Gastrocnemius medialis (tissue), 4 donors: ENCODE measurements at regions not wholly inside any gene's neighbourhood (a gene's known extent, or its start where the extent isn't known, plus 50 kb on each side); places are given as distances from the start of the nearest gene placed in this dataset.
"Not testable (repeated sequence)": the region's sequence is repeated elsewhere in the genome, so short reads cannot be mapped to it uniquely, and the experiment has no call there.

Experiments
- ATAC-seq, 2 donors: fragments of 150-250 bp; one replicate each; pipeline ENCODE4 v1.9.1; 2016
- DNase-seq, 2 donors: peaks; one replicate each; pipeline ENCODE4 v3.0.0-alpha.2; 2019
- H3K27ac ChIP-seq, 4 donors: fragments of 200-600 bp; sonication (generic); 1 replicate in 1 of 4; 2 replicates in 3 of 4; pipeline ENCODE4 v1.5.1; 2016 to 2018; ENCODE audit warnings: mild to moderate bottlenecking in 2 of 4, moderate library complexity in 1 of 4
- H3K27me3 ChIP-seq, 3 donors: fragments of 200-600 bp; sonication (generic) in 2 of 3; 1 replicate in 1 of 3; 2 replicates in 2 of 3; pipeline versions ENCODE4 v1.5.1 to v1.6.0; 2016 to 2019; ENCODE audit warnings: mild to moderate bottlenecking in 1 of 3, moderate library complexity in 1 of 3
- H3K36me3 ChIP-seq, 2 donors: fragments of 200-600 bp; sonication (generic) in 1 of 2; one replicate each; pipeline ENCODE4 v1.5.1; 2017 to 2018
- H3K4me1 ChIP-seq, 2 donors: fragments of 200-600 bp; sonication (generic) in 1 of 2; one replicate each; pipeline ENCODE4 v1.5.1; 2016 to 2017; ENCODE audit warnings: mild to moderate bottlenecking in 2 of 2
- H3K4me3 ChIP-seq, 4 donors: fragments of 200-600 bp; sonication (generic) in 3 of 4; 1 replicate in 1 of 4; 2 replicates in 3 of 4; pipeline ENCODE4 v1.5.1; 2016 to 2019; ENCODE audit warnings: mild to moderate bottlenecking in 2 of 4
- H3K9me3 ChIP-seq, 3 donors: fragments of 200-600 bp; sonication (generic) in 2 of 3; 1 replicate in 1 of 3; 2 replicates in 2 of 3; pipeline ENCODE4 v1.5.1; 2016 to 2019
- POLR2A ChIP-seq, 2 donors: fragments of 450-650 bp; IDR thresholded peaks; one replicate each; pipeline ENCODE4 v1.6.1; 2017; ENCODE audit warnings: antibody characterized with exemption in 2 of 2, mild to moderate bottlenecking in 2 of 2, moderate library complexity in 2 of 2
- in situ Hi-C, 4 donors: fragments of 200-750 bp; cut with MboI; loops; one replicate each; pipeline versions ENCODE4 v1.15.0 to v1.8.0; 2017; ENCODE audit warnings: low sequenced_read_pairs in 4 of 4
- intact Hi-C: fragments of 100-400 bp; cut with DNase I; formaldehyde crosslinking; loops from one replicate; pipeline ENCODE4 v1.15.1; 2023; ENCODE audit warnings: low total_unique reads
- TF ChIP-seq, protein P1 (sequence below), 5 experiments: fragments of 450-650 bp in 3 of 5; fragments of 200-600 bp in 2 of 5; sonication (generic) in 2 of 5; IDR thresholded peaks in 4 of 5; conservative IDR thresholded peaks in 1 of 5; 1 replicate in 4 of 5; 2 replicates in 1 of 5; pipeline ENCODE4 v1.5.1; 2016 to 2019; ENCODE audit warnings: antibody characterized with exemption in 5 of 5, mild to moderate bottlenecking in 3 of 5, moderate library complexity in 3 of 5

DNA sequence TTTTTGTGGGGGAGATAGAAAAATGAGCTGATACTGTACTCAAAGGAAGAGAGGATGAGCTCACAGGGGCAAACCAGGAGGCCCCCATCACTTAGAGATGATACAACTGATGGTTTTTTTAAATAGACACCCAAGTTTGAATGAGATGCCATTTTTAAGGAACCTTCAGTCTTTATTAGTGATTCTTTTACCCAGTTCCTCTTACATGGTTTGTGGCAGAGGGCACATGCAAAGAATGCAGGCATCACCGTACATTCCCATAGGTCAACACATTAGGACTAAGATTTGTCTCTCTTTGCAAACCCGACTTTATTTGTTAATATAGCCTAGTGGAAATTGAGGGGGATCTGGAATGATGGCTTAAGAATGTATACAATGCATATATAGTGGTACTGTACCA, 250.9 kb downstream of the ASXL3 start:
- no peaks in the 10 kb centered on the region for H3K27me3 ChIP-seq
- H3K36me3 ChIP-seq = no peaks in the 10 kb centered on the region
- H3K4me1 ChIP-seq = no peaks in the 10 kb centered on the region
- TF ChIP-seq POLR2A (IDR thresholded peaks at IDR 0.05) = no peak
- TF ChIP-seq, protein P1, sequence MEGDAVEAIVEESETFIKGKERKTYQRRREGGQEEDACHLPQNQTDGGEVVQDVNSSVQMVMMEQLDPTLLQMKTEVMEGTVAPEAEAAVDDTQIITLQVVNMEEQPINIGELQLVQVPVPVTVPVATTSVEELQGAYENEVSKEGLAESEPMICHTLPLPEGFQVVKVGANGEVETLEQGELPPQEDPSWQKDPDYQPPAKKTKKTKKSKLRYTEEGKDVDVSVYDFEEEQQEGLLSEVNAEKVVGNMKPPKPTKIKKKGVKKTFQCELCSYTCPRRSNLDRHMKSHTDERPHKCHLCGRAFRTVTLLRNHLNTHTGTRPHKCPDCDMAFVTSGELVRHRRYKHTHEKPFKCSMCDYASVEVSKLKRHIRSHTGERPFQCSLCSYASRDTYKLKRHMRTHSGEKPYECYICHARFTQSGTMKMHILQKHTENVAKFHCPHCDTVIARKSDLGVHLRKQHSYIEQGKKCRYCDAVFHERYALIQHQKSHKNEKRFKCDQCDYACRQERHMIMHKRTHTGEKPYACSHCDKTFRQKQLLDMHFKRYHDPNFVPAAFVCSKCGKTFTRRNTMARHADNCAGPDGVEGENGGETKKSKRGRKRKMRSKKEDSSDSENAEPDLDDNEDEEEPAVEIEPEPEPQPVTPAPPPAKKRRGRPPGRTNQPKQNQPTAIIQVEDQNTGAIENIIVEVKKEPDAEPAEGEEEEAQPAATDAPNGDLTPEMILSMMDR (IDR thresholded peaks at IDR 0.05 in 4 of 5, conservative IDR thresholded peaks at IDR 0.05 in 1 of 5) = no peak
- DNase-seq = no peak
- no peaks in the 10 kb centered on the region for H3K9me3 ChIP-seq
- no peak for ATAC-seq
- H3K4me3 ChIP-seq = no peak overlapping the region
- in situ Hi-C loops (loop anchor here in 1 of 4 donors (25.0 kb wide), 1 partner anchor 92 kb away; no protein-coding TSS in a partner anchor), intact Hi-C loops (no loop called here)
- H3K27ac ChIP-seq = no peak overlapping the region

DNA sequence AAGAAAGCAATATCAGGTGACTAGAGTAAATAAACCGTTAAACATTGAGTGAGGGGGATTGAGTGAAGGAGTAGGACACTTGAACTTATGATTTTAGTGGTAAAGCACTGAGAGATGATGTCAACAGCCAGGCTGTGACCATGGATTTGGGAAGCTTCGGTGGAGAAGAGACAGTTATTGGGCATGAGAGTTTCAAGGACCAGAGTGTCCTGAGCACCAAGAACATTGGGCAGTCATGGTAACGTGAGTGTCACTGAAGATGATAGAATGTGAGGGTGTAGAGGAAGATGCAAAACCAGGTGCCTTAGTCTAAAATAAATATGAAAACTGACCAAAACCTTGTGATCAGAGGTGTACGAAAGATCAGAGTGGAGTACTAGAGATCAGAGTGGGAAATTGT, 248.1 kb downstream of the ASXL3 start:
- in situ Hi-C loops = loop anchor here in 1 of 4 donors (25.0 kb wide), 1 partner anchor 89 kb away; no protein-coding TSS in a partner anchor
- ATAC-seq = no peak
- Histone ChIP-seq H3K36me3 (no peaks in the 10 kb centered on the region), H3K27me3 (no peaks in the 10 kb centered on the region), H3K4me3 (no peak overlapping the region), H3K27ac (no peak overlapping the region), H3K9me3 (no peaks in the 10 kb centered on the region), H3K4me1 (no peaks in the 10 kb centered on the region)
- DNase-seq = no peak
- intact Hi-C loops = no loop called here
- TF ChIP-seq, protein P1 (IDR thresholded peaks at IDR 0.05 in 4 of 5, conservative IDR thresholded peaks at IDR 0.05 in 1 of 5) = no peak
- no peak for TF ChIP-seq POLR2A (IDR thresholded peaks at IDR 0.05)

DNA sequence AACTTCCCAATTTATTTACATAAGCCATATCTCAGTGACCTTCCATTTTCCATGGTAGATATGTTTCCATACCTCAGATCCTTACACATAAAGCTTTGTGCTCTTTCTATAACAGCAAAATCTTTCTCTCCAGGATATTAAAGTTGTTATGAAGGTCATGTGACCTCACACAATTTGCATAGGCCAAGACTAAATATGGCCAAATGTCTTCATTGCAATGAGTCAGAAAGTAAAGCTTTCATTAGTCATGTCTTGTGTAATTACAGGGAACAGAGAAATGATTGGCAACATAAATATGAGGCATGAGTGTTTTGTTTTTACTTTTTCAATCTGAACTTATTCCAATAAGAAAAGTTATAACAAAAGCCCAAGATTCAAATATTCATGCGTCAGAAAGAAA, 243.5 kb downstream of the ASXL3 start:
- Histone ChIP-seq H3K4me3 (no peak overlapping the region), H3K4me1 (no peaks in the 10 kb centered on the region), H3K9me3 (no peaks in the 10 kb centered on the region), H3K27ac (no peak overlapping the region), H3K27me3 (no peaks in the 10 kb centered on the region), H3K36me3 (no peaks in the 10 kb centered on the region)
- no peak for DNase-seq
- no peak for TF ChIP-seq POLR2A (IDR thresholded peaks at IDR 0.05)
- TF ChIP-seq, protein P1 (IDR thresholded peaks at IDR 0.05 in 4 of 5, conservative IDR thresholded peaks at IDR 0.05 in 1 of 5) = no peak
- ATAC-seq = no peak
- intact Hi-C loops (no loop called here), in situ Hi-C loops (no loop called here)

DNA sequence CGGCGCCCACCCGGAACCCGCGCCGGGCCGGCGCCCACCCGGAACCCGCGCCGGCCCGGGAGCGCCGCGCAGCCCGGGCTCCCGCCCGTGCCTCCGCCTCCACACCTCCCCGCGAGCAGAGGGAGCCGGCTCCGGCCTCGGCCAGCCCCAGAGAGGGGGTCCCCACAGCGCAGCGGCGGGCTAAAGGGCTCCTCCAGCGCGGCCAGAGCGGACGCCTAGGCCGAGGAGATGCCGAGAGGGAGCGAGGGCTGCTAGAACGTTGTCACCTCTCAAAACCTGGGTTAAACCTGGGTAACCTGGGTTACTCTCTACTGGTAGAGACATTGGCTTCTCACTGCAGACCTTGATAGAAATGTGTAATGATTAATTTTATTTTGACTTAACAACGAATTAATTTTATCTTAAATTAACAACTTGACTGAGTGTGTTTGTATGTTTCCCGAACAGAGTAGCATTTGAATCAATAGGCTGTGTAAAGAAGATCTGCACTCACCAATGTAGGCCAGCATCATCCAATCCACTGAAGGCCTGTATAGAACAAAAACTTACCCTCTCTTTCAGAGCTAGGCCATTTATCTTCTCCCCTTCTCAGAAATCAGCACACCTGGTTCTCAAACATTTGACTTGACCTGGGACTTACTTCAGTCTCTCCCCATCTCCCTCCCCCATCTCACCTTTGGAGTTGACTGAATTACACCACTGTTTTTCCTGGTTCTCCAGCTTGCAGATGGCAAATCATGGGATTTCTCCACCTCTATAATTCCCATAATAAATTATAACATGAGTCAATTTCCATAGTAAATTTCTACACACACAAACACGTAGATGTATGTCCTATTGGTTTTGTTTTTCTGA, 242.7 kb downstream of the ASXL3 start:
- Histone ChIP-seq H3K27me3 (no peaks in the 10 kb centered on the region), H3K4me3 (no peak overlapping the region), H3K4me1 (no peaks in the 10 kb centered on the region), H3K27ac (no peak overlapping the region), H3K9me3 (no peaks in the 10 kb centered on the region), H3K36me3 (no peaks in the 10 kb centered on the region)
- in situ Hi-C loops (no loop called here), intact Hi-C loops (no loop called here)
- TF ChIP-seq POLR2A (IDR thresholded peaks at IDR 0.05) = no peak
- TF ChIP-seq, protein P1 (IDR thresholded peaks at IDR 0.05 in 4 of 5, conservative IDR thresholded peaks at IDR 0.05 in 1 of 5) = no peak
- DNase-seq (no peak), ATAC-seq (no peak)

DNA sequence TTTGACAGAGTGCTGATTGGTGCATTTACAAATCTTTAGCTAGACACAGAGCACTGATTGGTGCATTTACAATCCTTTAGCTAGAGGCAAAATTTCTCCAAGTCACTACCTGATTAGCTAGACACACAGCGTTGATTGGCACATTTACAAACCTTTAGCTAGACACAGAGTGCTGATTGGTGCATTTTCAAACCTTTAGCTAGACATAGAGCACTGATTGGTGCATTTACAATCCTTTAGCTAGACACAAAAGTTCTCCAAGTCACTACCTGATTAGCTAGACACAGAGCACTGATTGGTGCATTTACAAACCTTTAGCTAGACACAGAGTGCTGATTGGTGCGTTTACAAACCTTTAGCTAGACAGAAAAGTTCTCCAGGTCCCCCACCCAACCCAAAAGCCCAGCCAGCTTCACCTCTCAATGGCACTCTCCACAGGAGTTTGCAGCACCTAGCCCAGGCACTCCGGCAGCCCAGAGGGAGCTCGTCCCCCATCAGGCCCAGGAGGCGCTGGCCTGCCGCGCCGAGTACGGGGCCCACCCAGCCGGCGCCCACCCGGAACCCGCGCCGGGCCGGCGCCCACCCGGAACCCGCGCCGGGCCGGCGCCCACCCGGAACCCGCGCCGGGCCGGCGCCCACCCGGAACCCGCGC, 241.8 kb downstream of the ASXL3 start:
- DNase-seq, H3K27ac ChIP-seq, intact Hi-C loops, H3K4me3 ChIP-seq, in situ Hi-C loops, ATAC-seq, H3K4me1 ChIP-seq, H3K27me3 ChIP-seq, H3K36me3 ChIP-seq, H3K9me3 ChIP-seq: not testable (repeated sequence)
